ENCODE measurements at regions not wholly inside any gene's neighbourhood (a gene's known extent, or its start where the extent isn't known, plus 50 kb on each side); places are given as distances from the start of the nearest gene placed in this dataset.

GRCh38 chr5:24042688-24043087 lies 535.3 kb downstream of the PRDM9 start:
- no peak overlapping the region for H3K4me3 ChIP-seq (ENCODE audit: low read depth, low read length)
- no peak for TF ChIP-seq CTCF (IDR thresholded peaks at IDR 0.05; ENCODE audit: insufficient read depth, low read depth, low read length)
- no peak for DNase-seq (ENCODE audit: low read depth)

- H3K4me3 ChIP-seq (ENCODE audit: low read depth, low read length): no peak overlapping the region
- no peak for DNase-seq (ENCODE audit: low read depth)
- TF ChIP-seq CTCF (IDR thresholded peaks at IDR 0.05; ENCODE audit: insufficient read depth, low read depth, low read length): no peak
Measured at GRCh38 chr5:24045046-24045445, 537.6 kb downstream of the PRDM9 start.

- TF ChIP-seq CTCF (IDR thresholded peaks at IDR 0.05; ENCODE audit: insufficient read depth, low read depth, low read length): no peak
- no peak for DNase-seq (ENCODE audit: low read depth)
Measured at GRCh38 chr5:24053737-24054136, 546.3 kb downstream of the PRDM9 start.

GRCh38 chr5:24059006-24059405 lies 551.6 kb downstream of the PRDM9 start:
- TF ChIP-seq CTCF (IDR thresholded peaks at IDR 0.05; ENCODE audit: insufficient read depth, low read depth, low read length): no peak
- DNase-seq (ENCODE audit: low read depth): no peak
- no peak overlapping the region for H3K4me3 ChIP-seq (ENCODE audit: low read depth, low read length)

More at GRCh38 chr5:24053737-24054136, 546.3 kb downstream of the PRDM9 start:
- no peak overlapping the region for H3K4me3 ChIP-seq (ENCODE audit: low read depth, low read length)

- no peak for DNase-seq (ENCODE audit: low read depth)
- H3K4me3 ChIP-seq (ENCODE audit: low read depth, low read length): no peak overlapping the region
- no peak for TF ChIP-seq CTCF (IDR thresholded peaks at IDR 0.05; ENCODE audit: insufficient read depth, low read depth, low read length)
Measured at GRCh38 chr5:24059716-24060115, 552.3 kb downstream of the PRDM9 start.

- TF ChIP-seq CTCF (IDR thresholded peaks at IDR 0.05; ENCODE audit: insufficient read depth, low read depth, low read length): no peak
- H3K4me3 ChIP-seq (ENCODE audit: low read depth, low read length): no peak overlapping the region
- no peak for DNase-seq (ENCODE audit: low read depth)
Measured at GRCh38 chr5:24065779-24066178, 558.4 kb downstream of the PRDM9 start.

- no peak for DNase-seq (ENCODE audit: low read depth)
- no peak for TF ChIP-seq CTCF (IDR thresholded peaks at IDR 0.05; ENCODE audit: insufficient read depth, low read depth, low read length)
Measured at GRCh38 chr5:24067208-24067607, 559.8 kb downstream of the PRDM9 start.

More at GRCh38 chr5:24067208-24067607, 559.8 kb downstream of the PRDM9 start:
- H3K4me3 ChIP-seq (ENCODE audit: low read depth, low read length): no peak overlapping the region

Measured in fibroblast of villous mesenchyme (primary cell).